HG02759 (cell line): ENCODE measurements at regions not wholly inside any gene's neighbourhood (a gene's known extent, or its start where the extent isn't known, plus 50 kb on each side); places are given as distances from the start of the nearest gene placed in this dataset.
"Not testable (repeated sequence)": the region's sequence is repeated elsewhere in the genome, so short reads cannot be mapped to it uniquely, and the experiment has no call there.

Experiments
- ATAC-seq: cut with Tn5 transposase; IDR thresholded peaks from one replicate; pipeline ENCODE4 v1.9.1; 2021; ENCODE audit warnings: mild to moderate bottlenecking, moderate library complexity; ENCODE audit not compliant: unreplicated experiment

- no peak for ATAC-seq
These were observed 141.3 kb upstream of the EXOC2 start for GRCh38 chr6:834190-834589.

GRCh38 chr6:832804-833203 is 139.9 kb upstream of the EXOC2 start:
- not testable (repeated sequence) for ATAC-seq

- no peak for ATAC-seq
These were observed 137.9 kb upstream of the EXOC2 start for GRCh38 chr6:830667-831327.

DNA sequence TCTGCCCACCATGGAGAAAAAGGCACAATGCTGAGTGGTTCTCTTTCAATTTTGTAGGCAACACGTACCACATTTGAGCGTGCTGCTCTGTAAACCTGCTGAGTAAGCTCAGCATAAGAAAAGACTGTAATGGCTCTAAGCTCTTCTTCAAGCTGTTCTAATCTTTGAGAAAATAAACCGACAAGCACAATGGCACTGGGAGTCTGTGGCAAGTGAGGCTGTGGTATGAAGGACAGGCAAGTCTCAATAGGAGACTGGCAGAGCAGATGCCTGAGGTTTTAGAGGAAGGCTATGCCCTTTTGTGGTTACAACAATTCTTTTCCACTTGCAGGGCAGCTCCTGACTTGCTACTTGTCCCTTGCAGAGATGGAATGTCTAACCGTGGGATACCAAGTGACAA is 136.7 kb upstream of the EXOC2 start:
- ATAC-seq: no peak

GRCh38 chr6:827431-827830 is 134.5 kb upstream of the EXOC2 start:
- ATAC-seq: no peak

GRCh38 chr6:819122-819521 is 126.2 kb upstream of the EXOC2 start:
- ATAC-seq: no peak

DNA sequence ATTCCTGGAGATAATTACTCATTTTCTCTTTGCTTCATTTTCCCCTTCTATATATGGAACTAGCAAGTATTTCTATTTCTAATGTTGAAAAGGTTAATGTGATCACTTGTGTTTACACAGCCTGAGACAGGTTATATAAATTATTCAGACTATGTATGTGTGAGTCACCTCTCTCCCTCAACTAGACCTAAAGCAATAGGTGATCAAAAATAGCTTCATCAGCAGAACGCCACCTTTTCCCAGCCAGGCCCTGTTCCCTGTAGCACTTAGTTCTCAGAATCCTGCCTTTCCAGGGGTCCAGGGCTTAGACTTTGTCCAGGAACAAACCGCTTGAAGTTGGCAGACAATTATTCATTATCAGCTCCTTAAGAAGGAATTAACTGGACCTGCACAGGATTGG is 125.3 kb upstream of the EXOC2 start:
- ATAC-seq: no peak

DNA sequence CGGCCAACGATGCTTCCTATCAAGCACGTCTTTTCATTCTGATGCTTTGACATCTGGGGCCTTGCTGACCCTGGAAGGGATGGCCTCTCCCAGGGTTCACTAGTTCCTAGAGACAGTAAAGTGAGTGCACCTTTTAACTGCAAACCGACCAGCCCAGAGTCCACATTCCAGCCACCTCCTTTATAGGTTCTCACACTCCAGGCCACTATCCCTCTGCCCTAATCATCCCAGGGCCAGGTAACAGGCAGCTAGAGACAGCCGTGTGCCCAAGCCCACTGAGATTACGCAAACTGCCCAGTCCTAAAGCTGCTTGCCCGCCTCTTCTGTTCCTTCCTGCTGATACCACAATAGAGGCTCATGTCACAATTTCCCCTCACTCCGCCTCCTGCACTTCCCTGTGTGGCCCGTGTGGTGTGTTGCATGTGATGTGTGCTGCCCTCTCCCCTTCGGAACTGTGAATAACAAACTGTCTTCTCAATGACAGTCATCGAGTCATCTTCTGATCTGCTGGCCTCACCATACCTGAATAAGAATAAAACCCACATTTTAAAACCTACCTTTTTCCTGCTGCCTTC is 123.7 kb upstream of the EXOC2 start:
- no peak for ATAC-seq

DNA sequence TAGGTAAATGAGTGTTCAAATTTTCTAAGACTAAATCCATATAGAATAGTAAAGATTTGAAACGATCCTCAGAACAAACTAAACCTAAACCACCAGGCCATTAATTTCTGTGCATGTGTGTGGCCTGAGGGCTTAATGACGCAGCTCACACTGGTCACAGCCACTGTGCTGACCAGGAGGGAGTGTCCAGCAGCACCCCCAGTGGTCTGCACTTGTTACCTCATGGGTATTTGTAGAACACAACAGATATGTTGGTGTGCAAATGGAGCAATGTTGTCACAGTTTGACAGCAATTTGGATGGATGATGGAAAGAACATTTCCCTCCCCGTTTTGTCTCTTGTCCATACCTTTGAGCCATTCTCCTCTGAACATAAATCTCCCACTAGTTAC is 122.4 kb upstream of the EXOC2 start:
- no peak for ATAC-seq

- no peak for ATAC-seq
These were observed 121.7 kb upstream of the EXOC2 start for GRCh38 chr6:814378-815347.

DNA sequence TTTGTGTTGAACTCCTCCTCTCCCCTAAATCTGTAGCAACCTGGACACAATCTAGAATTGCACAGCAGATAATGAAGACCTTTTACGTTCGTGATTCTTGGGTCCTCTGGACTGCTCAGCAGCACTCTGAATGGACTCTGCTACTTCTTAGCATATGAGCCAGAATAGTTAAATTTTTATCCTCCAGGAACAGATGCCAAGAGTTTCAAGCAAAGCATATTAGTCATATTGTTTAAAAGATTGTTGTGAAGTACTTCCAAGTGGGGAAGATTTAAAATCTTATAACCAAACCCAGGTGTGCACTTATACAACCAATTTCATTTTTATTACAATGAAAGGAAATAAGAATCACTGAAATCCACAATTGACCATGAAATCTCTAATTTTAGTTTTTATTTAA is 118.9 kb upstream of the EXOC2 start:
- no peak for ATAC-seq

DNA sequence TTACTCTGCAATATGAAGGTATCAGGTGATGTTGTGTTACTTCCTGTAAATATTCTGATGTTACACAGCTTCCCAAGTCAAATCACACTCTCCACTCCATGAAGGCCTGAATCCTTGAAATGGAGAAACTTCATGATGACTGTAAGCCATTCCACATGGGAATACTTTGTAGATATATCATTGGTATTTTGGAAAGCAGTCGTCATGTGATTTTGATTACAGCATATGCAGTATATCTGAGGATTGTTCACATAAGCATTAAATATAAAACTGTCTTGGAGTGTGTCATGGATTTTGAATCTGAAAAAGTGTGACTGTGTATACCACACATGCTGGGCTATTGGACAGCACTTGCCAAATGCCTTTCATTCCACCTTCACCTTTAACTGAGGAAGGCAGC is 118.3 kb upstream of the EXOC2 start:
- no peak for ATAC-seq

DNA sequence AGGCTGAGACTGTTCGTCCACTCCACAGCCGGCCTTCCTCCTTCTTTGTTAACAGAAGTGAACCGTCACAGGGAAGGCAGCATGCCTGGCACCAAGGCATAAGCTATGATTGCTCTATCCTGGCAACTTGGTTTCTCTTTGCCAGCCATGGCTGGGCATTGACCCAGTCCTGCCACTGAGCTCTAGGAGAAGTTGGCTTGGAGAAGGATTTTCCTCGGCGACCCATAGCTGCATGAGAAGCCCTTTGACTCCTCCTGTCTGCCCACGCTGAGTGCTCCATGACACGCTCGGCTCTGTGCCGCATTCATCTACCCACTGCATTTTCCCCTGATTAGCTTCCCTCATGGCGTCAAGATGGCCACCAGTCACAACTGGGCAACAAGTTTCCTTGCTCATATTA is 111.8 kb upstream of the EXOC2 start:
- no peak for ATAC-seq

DNA sequence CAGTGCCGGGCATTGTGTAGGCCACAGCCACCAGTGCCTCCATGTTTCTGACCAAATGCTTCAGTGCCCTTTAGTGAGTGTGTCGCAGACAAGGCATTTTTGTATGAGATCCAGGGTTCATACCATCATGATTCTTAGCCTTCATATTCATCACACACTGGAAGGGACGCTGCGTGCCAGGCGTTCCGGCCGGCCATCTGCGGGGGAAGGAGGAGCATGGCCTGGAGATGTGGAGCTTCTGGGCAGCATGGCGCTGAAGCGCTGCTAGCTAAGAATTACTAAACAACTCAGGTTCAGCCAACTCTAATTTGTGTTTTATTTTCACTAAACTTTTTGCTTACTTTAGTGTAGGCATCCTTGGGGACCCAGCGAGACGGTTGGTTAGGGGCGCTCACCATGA is 111.4 kb upstream of the EXOC2 start:
- ATAC-seq: no peak

DNA sequence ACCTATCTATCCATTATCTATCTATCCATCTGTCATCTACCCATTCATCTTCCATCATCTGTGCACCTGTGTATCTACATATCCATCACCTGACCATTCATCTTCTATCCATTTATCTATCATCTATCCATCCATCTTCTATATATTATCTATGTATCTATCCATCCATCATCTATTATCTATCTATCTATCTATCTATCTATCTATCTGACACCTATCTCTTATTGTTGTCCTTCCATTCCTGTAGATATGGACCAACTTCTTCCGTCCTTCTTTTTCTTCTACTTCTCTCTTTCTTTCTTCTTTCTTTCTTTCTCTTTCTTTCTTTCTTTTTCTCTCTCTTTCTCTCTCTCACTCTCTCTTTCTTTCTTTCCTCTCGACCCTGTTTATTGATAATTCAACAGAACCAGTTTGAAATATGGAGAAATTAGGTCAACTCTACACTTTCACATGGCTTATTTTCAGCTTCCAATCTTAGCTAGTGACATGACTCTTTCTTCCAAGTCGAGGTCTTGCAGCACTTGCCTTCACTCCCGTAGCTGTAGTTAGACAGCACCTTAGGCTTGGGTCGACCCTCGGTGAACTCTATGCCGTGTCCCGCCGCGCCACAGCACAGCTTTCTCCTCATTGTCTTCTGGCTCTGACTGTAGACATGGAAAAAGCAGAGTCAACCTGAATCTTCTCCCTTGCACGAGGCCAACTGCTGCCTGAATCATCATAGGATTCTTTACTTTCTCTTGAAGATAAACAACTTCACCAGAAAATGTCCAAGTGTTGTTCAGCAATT is 110.4 kb upstream of the EXOC2 start:
- ATAC-seq: no peak

DNA sequence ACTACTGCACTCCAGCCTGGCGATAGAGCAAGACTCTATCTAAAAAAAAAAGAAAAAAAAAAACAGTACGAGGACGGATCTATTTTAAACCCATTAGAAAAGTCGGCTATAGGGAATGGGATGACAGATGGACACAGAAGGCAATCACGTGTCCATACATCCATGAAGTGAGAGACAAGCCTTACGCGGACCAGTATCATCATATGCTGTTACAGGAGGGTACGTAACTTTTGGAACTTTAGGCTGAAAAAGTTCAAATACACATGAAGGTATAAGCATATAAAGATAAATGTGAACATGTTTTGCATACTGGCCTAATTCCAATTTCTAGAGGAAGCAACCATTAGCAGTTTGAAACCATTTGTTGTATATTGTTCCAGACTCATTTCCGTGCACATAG is 109.8 kb upstream of the EXOC2 start:
- no peak for ATAC-seq

- not testable (repeated sequence) for ATAC-seq
These were observed 109.3 kb upstream of the EXOC2 start for GRCh38 chr6:802223-802622.

GRCh38 chr6:799769-800168 is 106.8 kb upstream of the EXOC2 start:
- no peak for ATAC-seq

GRCh38 chr6:797479-798077 is 104.6 kb upstream of the EXOC2 start:
- no peak for ATAC-seq

DNA sequence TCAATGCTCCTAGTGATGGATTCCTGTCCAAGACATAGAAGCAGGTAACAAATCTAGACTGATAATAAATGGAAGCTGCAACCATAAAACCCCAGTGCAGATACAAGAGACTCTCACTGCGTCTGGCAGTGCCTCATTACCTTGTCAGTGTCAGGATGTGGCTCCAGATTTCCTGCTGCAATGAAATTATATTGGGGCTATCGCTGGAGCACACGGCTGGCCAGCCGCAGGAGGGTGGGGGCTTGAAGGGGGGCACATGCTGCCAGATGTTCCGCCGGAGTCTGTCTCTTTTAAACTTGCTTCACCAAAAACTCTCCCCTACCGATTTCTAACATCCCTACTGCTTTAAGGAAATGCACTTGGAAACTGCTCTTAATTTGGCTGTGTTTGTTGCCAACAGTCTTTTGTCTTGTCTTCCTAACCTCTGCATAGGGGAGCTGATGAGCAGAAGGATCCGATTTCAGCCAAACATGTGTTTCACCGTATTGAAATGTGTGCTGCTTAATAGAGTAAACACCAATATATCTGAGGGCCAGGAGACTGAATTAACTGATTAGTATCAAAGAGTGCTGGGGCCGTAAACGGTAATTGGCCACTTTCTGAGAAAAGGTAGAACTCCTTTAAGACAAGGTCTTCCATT is 102.2 kb upstream of the EXOC2 start:
- no peak for ATAC-seq
